ENCODE measurements at regions not wholly inside any gene's neighbourhood (a gene's known extent, or its start where the extent isn't known, plus 50 kb on each side); places are given as distances from the start of the nearest gene placed in this dataset.

DNA sequence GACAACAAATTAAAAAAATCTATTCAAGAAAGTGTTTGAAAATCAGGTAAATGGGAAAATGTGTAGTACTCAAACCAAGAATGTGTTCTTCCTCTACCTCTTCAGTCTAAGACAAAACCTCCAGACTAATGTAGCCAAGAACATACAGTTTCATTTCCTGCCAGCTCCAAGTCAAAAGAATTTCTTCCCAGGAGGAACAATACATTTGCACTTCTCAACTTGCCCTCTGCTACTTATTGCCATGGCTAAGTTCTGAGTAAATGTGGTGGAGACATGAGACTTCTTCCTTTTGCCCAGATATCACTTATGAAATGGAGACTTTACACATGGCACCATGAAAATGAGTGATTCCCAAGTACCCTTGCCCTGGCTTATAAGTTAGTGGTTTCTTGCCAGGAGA lies 2112.2 kb upstream of the C9orf72 start (continued):
- TF ChIP-seq OTX1 (CRISPR knock-in tag; IDR thresholded peaks at IDR 0.05): no peak
- no peak for TF ChIP-seq TCF7L2 (IDR thresholded peaks at IDR 0.05; ENCODE audit: low read depth, low read length)

- no peaks in the 10 kb centered on the region for H4K20me1 ChIP-seq (replicated peaks; ENCODE audit: control insufficient read depth, insufficient read depth, low read length)
- TF ChIP-seq, protein P1, sequence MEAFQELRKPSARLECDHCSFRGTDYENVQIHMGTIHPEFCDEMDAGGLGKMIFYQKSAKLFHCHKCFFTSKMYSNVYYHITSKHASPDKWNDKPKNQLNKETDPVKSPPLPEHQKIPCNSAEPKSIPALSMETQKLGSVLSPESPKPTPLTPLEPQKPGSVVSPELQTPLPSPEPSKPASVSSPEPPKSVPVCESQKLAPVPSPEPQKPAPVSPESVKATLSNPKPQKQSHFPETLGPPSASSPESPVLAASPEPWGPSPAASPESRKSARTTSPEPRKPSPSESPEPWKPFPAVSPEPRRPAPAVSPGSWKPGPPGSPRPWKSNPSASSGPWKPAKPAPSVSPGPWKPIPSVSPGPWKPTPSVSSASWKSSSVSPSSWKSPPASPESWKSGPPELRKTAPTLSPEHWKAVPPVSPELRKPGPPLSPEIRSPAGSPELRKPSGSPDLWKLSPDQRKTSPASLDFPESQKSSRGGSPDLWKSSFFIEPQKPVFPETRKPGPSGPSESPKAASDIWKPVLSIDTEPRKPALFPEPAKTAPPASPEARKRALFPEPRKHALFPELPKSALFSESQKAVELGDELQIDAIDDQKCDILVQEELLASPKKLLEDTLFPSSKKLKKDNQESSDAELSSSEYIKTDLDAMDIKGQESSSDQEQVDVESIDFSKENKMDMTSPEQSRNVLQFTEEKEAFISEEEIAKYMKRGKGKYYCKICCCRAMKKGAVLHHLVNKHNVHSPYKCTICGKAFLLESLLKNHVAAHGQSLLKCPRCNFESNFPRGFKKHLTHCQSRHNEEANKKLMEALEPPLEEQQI (IDR thresholded peaks at IDR 0.05): no peak
- TF ChIP-seq KLF10 (CRISPR knock-in tag; IDR thresholded peaks at IDR 0.05): no peak
- TF ChIP-seq CC2D1A (IDR thresholded peaks at IDR 0.05): no peak
- TF ChIP-seq, protein P2, sequence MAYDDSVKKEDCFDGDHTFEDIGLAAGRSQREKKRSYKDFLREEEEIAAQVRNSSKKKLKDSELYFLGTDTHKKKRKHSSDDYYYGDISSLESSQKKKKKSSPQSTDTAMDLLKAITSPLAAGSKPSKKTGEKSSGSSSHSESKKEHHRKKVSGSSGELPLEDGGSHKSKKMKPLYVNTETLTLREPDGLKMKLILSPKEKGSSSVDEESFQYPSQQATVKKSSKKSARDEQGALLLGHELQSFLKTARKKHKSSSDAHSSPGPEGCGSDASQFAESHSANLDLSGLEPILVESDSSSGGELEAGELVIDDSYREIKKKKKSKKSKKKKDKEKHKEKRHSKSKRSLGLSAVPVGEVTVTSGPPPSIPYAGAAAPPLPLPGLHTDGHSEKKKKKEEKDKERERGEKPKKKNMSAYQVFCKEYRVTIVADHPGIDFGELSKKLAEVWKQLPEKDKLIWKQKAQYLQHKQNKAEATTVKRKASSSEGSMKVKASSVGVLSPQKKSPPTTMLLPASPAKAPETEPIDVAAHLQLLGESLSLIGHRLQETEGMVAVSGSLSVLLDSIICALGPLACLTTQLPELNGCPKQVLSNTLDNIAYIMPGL (CRISPR knock-in tag; IDR thresholded peaks at IDR 0.05): no peak
- TF ChIP-seq SRSF9 (IDR thresholded peaks at IDR 0.05; ENCODE audit: borderline replicate concordance, low read depth, low read length): no peak
- TF ChIP-seq PYGO2 (tag; IDR thresholded peaks at IDR 0.05): no peak
- TF ChIP-seq, protein P3, sequence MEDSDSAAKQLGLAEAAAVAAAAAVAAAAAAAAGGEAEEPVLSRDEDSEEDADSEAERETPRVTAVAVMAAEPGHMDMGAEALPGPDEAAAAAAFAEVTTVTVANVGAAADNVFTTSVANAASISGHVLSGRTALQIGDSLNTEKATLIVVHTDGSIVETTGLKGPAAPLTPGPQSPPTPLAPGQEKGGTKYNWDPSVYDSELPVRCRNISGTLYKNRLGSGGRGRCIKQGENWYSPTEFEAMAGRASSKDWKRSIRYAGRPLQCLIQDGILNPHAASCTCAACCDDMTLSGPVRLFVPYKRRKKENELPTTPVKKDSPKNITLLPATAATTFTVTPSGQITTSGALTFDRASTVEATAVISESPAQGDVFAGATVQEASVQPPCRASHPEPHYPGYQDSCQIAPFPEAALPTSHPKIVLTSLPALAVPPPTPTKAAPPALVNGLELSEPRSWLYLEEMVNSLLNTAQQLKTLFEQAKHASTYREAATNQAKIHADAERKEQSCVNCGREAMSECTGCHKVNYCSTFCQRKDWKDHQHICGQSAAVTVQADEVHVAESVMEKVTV (CRISPR knock-in tag; IDR thresholded peaks at IDR 0.05): no peak
- TF ChIP-seq MEF2D (tag; conservative IDR thresholded peaks at IDR 0.05; ENCODE audit: low read depth): no peak
- in situ Hi-C loops (cut with MboI): no loop called here
These were observed 2117.9 kb upstream of the C9orf72 start for GRCh38 chr9:29691145-29691544.

More at GRCh38 chr9:29691145-29691544, 2117.9 kb upstream of the C9orf72 start:
- H3K27ac ChIP-seq (ENCODE audit: extremely low read depth, low read depth, low read length): no peak overlapping the region
- H3K9me1 ChIP-seq (ENCODE audit: control insufficient read depth, insufficient read depth, low read length): no peaks in the 10 kb centered on the region
- no peaks in the 10 kb centered on the region for H3K79me2 ChIP-seq (ENCODE audit: control insufficient read depth, insufficient read depth, low read length)
- no peaks in the 10 kb centered on the region for H3K4me1 ChIP-seq (replicated peaks in 1 of 2; ENCODE audit: control insufficient read depth in 2 of 2, insufficient read depth in 2 of 2, low read length in 2 of 2)
- no peak overlapping the region for H2AFZ ChIP-seq (ENCODE audit: low read depth, low read length)
- intact Hi-C loops (cut with micrococcal nuclease): no loop called here
- FAIRE-seq: no peak
- H3K4me2 ChIP-seq (ENCODE audit: insufficient read depth, low read length): no peak overlapping the region
- BruUV-seq (replicated peaks): no TSS peak
- no CpG with 5 or more reads among the region's 2 CpGs for WGBS (ENCODE audit: insufficient coverage, low coverage, missing lambda C conversion rate)
- H3K27me3 ChIP-seq (ENCODE audit: control insufficient read depth in 2 of 2, insufficient read depth in 2 of 2, low read length in 2 of 2): no peaks in the 10 kb centered on the region
- no peak for ATAC-seq
- no peak overlapping the region for H3K9ac ChIP-seq (ENCODE audit: insufficient read depth in 1 of 2, low read depth in 2 of 2, low read length in 2 of 2)
- no peak overlapping the region for H3K4me3 ChIP-seq
- POLR2A ChIA-PET: no interaction called here
- CTCF ChIA-PET (ENCODE audit: low intra/inter-chr PET ratio): no interaction called here
- no peaks in the 10 kb centered on the region for H3K36me3 ChIP-seq (ENCODE audit: control insufficient read depth, insufficient read depth, low read length)
- H3K9me3 ChIP-seq (replicated peaks; ENCODE audit: control insufficient read depth, insufficient read depth, low read depth, low read length): no peaks in the 10 kb centered on the region
- no peak for DNase-seq (ENCODE audit: extremely low read depth in 1 of 4, low spot score in 3 of 4)

All from K562 (cell line).